ENCODE measurements at regions not wholly inside any gene's neighbourhood (a gene's known extent, or its start where the extent isn't known, plus 50 kb on each side); places are given as distances from the start of the nearest gene placed in this dataset.

- no TSS peak for BruUV-seq (replicated peaks)
- TF ChIP-seq CTCF (conservative IDR thresholded peaks at IDR 0.05; ENCODE audit: low read depth, low read length) (no peak), EZH2 (IDR thresholded peaks at IDR 0.05; ENCODE audit: borderline replicate concordance, low read depth, low read length, poor library complexity, severe bottlenecking) (no peak)
- no peaks in the 10 kb centered on the region for H3K4me1 ChIP-seq (ENCODE audit: insufficient read depth, low read length, poor library complexity, severe bottlenecking)
- H3K27ac ChIP-seq (ENCODE audit: low read depth, low read length, poor library complexity, severe bottlenecking): no peak overlapping the region
- H3K4me3 ChIP-seq (ENCODE audit: low read depth, low read length, poor library complexity, severe bottlenecking): no peak overlapping the region
- H3K9me3 ChIP-seq (ENCODE audit: low read depth, low read length, poor library complexity, severe bottlenecking): peaks cover 10% of the 10 kb centered on the region
- DNase-seq (ENCODE audit: low spot score): no peak
- CTCF ChIA-PET: no interaction called here
- intact Hi-C loops (cut with micrococcal nuclease; ENCODE audit: unreplicated experiment): no loop called here
- H3K27me3 ChIP-seq (replicated peaks; ENCODE audit: insufficient read depth, low read depth, low read length, poor library complexity): no peaks in the 10 kb centered on the region
- no peaks in the 10 kb centered on the region for H3K36me3 ChIP-seq (ENCODE audit: insufficient read depth, low read length, poor library complexity, severe bottlenecking)
- POLR2A ChIA-PET (ENCODE audit: low non-redundant PET): no interaction called here
These were observed 146.7 kb downstream of the AASDHPPT start for GRCh38 chr11:106224172-106224571.

GRCh38 chr11:106228996-106229395 lies 151.5 kb downstream of the AASDHPPT start:
- H3K9me3 ChIP-seq (ENCODE audit: low read depth, low read length, poor library complexity, severe bottlenecking): no peaks in the 10 kb centered on the region
- no peaks in the 10 kb centered on the region for H3K4me1 ChIP-seq (ENCODE audit: insufficient read depth, low read length, poor library complexity, severe bottlenecking)
- H3K36me3 ChIP-seq (ENCODE audit: insufficient read depth, low read length, poor library complexity, severe bottlenecking): no peaks in the 10 kb centered on the region
- TF ChIP-seq CTCF (conservative IDR thresholded peaks at IDR 0.05; ENCODE audit: low read depth, low read length) (no peak), EZH2 (IDR thresholded peaks at IDR 0.05; ENCODE audit: borderline replicate concordance, low read depth, low read length, poor library complexity, severe bottlenecking) (no peak)
- H3K27me3 ChIP-seq (replicated peaks; ENCODE audit: insufficient read depth, low read depth, low read length, poor library complexity): no peaks in the 10 kb centered on the region
- intact Hi-C loops (cut with micrococcal nuclease; ENCODE audit: unreplicated experiment): no loop called here
- ChIA-PET POLR2A (ENCODE audit: low non-redundant PET) (no interaction called here), CTCF (no interaction called here)
- H3K4me3 ChIP-seq (ENCODE audit: low read depth, low read length, poor library complexity, severe bottlenecking): no peak overlapping the region
- H3K27ac ChIP-seq (ENCODE audit: low read depth, low read length, poor library complexity, severe bottlenecking): no peak overlapping the region
- no TSS peak for BruUV-seq (replicated peaks)
- no peak for DNase-seq (ENCODE audit: low spot score)

GRCh38 chr11:106231591-106231990 lies 154.1 kb downstream of the AASDHPPT start:
- DNase-seq (ENCODE audit: low spot score): no peak
- intact Hi-C loops (cut with micrococcal nuclease; ENCODE audit: unreplicated experiment): no loop called here
- BruUV-seq (replicated peaks): no TSS peak

More at GRCh38 chr11:106231591-106231990, 154.1 kb downstream of the AASDHPPT start:
- ChIA-PET CTCF (no interaction called here), POLR2A (ENCODE audit: low non-redundant PET) (no interaction called here)
- Histone ChIP-seq H3K9me3 (ENCODE audit: low read depth, low read length, poor library complexity, severe bottlenecking) (no peaks in the 10 kb centered on the region), H3K27me3 (replicated peaks; ENCODE audit: insufficient read depth, low read depth, low read length, poor library complexity) (no peaks in the 10 kb centered on the region), H3K4me1 (ENCODE audit: insufficient read depth, low read length, poor library complexity, severe bottlenecking) (no peaks in the 10 kb centered on the region), H3K36me3 (ENCODE audit: insufficient read depth, low read length, poor library complexity, severe bottlenecking) (no peaks in the 10 kb centered on the region), H3K27ac (ENCODE audit: low read depth, low read length, poor library complexity, severe bottlenecking) (no peak overlapping the region), H3K4me3 (ENCODE audit: low read depth, low read length, poor library complexity, severe bottlenecking) (no peak overlapping the region)
- no peak for TF ChIP-seq CTCF (conservative IDR thresholded peaks at IDR 0.05; ENCODE audit: low read depth, low read length)
- no peak for TF ChIP-seq EZH2 (IDR thresholded peaks at IDR 0.05; ENCODE audit: borderline replicate concordance, low read depth, low read length, poor library complexity, severe bottlenecking)

All from A673 (cell line).